EL (cell line): ENCODE measurements at regions not wholly inside any gene's neighbourhood (a gene's known extent, or its start where the extent isn't known, plus 50 kb on each side); places are given as distances from the start of the nearest gene placed in this dataset.
A peak's percentile ranks its signal among the peaks of the same experiment; 100 is the strongest.
"Not testable (repeated sequence)": the region's sequence is repeated elsewhere in the genome, so short reads cannot be mapped to it uniquely, and the experiment has no call there.

Source experiments
- DNase-seq: peaks from one replicate; pipeline ENCODE4 v3.0.0-alpha.2; 2016

GRCh38 chr11:130526846-130527245 is 78.4 kb downstream of the ADAMTS15 start:
- no peak for DNase-seq

GRCh38 chr11:130527636-130528297 is 79.3 kb downstream of the ADAMTS15 start:
- peak; percentile 72 for DNase-seq

GRCh38 chr11:130528298-130529261 is 80.1 kb downstream of the ADAMTS15 start:
- peak; percentile 51 for DNase-seq

- no peak for DNase-seq
Measured at GRCh38 chr11:130529366-130529765, 80.9 kb downstream of the ADAMTS15 start.

GRCh38 chr11:130531061-130531460 is 82.6 kb downstream of the ADAMTS15 start:
- DNase-seq, result no peak

GRCh38 chr11:130533113-130533798 is 84.8 kb downstream of the ADAMTS15 start:
- DNase-seq, result no peak

GRCh38 chr11:130533871-130534270 is 85.4 kb downstream of the ADAMTS15 start:
- no peak for DNase-seq

GRCh38 chr11:130534551-130534950 is 86.1 kb downstream of the ADAMTS15 start:
- DNase-seq, result no peak

GRCh38 chr11:130535520-130535919 is 87.1 kb downstream of the ADAMTS15 start:
- no peak for DNase-seq

GRCh38 chr11:130536106-130537040 is 87.9 kb downstream of the ADAMTS15 start:
- no peak for DNase-seq

GRCh38 chr11:130539680-130540079 is 91.2 kb downstream of the ADAMTS15 start:
- DNase-seq, result not testable (repeated sequence)

- no peak for DNase-seq
Measured at GRCh38 chr11:130544266-130544665, 95.8 kb downstream of the ADAMTS15 start.

GRCh38 chr11:130545449-130546072 is 97.1 kb downstream of the ADAMTS15 start:
- DNase-seq, result no peak

- no peak for DNase-seq
Measured at GRCh38 chr11:130546438-130546837, 98.0 kb downstream of the ADAMTS15 start.

- DNase-seq, result no peak
Measured at GRCh38 chr11:130546901-130547694, 98.7 kb downstream of the ADAMTS15 start.

- DNase-seq, result no peak
Measured at GRCh38 chr11:130547761-130548490, 99.5 kb downstream of the ADAMTS15 start.

GRCh38 chr11:130548491-130548833 is 100.0 kb downstream of the ADAMTS15 start:
- peak; percentile 25 for DNase-seq

GRCh38 chr11:130549393-130549999 is 101.1 kb downstream of the ADAMTS15 start:
- no peak for DNase-seq

GRCh38 chr11:130550150-130550549 is 101.7 kb downstream of the ADAMTS15 start:
- DNase-seq, result no peak

- DNase-seq, result no peak
Measured at GRCh38 chr11:130550984-130551383, 102.5 kb downstream of the ADAMTS15 start.
